ENCODE measurements at regions not wholly inside any gene's neighbourhood (a gene's known extent, or its start where the extent isn't known, plus 50 kb on each side); places are given as distances from the start of the nearest gene placed in this dataset.
A peak's percentile ranks its signal among the peaks of the same experiment; 100 is the strongest.

DNA sequence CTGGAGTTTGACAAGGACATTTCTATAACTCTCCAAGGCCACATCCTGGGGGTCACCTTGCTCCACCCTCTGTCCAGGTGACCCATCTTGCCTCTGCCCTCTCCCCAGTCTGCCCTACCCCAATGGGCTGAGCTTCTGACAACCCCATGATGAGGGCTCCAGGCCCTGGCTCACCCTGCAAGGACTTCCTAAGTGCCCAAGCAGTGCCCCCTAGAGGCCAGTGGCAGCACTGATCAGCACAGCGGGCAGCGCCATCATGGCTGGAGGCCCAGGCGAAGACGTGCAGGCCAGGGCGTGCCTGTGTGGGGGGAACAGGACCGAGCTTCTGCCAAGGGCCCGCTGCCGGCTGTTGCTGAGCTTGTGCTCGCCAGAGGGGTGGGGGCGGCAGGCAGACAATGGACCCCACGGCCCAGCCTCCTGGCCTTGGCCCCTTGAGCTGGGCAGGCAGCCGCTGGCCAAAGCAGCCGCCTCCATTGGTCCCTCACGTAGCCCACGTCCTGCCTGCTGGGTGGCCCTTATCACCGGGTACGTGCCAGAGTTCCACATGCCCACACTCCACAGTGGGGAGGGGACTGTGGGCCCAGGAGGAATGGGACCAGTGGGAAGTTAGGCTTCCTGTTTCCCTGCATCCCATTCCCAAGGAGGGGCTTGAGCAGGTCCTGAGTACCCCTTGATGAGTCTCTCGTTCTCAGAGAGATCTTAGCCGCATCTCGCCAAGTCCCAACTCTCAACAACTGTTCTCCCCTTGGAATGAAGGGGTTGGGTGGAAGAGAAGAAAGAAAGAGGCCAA is 64.3 kb downstream of the MRPL14 start:
- no peak overlapping the region for H3K4me3 ChIP-seq (replicated peaks; ENCODE audit: low read depth, low read length)
- DNase-seq (ENCODE audit: low read depth): peak; percentile 49
- peak; percentile 46 for TF ChIP-seq CTCF (IDR thresholded peaks at IDR 0.05; ENCODE audit: low read length, missing control alignments)

DNA sequence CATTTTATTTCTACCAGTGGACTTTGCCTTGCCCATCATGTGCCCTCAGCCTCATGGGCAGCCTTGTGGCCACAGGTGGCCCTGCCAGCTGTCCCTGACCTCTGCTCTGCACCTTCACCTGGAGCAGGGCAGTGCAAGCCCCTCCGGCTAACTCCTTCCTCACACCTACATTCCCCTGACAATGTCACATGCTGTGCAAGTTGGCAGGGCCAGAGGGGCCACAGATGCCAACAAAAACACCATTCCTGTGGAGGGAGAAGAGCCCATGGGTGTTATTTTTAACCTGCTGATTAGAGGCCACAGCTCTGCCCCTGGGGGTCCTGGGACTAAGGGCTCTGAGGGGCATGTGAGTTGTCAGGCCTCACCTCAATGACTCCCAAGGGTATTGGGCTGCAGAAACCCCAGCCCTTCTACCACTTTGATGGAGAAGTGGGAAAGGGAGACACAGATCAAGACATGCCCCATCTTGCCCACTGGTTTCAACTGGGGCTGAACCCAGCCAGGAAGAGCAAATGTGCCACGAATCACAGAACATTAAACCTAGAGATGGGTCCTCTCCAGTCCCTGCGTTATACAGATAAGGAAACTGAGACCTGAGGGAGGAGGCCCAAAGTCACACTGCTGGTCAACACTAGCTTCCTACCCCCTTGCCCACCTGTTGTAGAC is 65.0 kb downstream of the MRPL14 start:
- no peak for DNase-seq (ENCODE audit: low read depth)
- no peak overlapping the region for H3K4me3 ChIP-seq (replicated peaks; ENCODE audit: low read depth, low read length)
- TF ChIP-seq CTCF (IDR thresholded peaks at IDR 0.05; ENCODE audit: low read length, missing control alignments): no peak

GRCh38 chr6:44061375-44062104 is 65.7 kb downstream of the MRPL14 start:
- no peak overlapping the region for H3K4me3 ChIP-seq (replicated peaks; ENCODE audit: low read depth, low read length)
- TF ChIP-seq CTCF (IDR thresholded peaks at IDR 0.05; ENCODE audit: low read length, missing control alignments): no peak
- peak; percentile 60 for DNase-seq (ENCODE audit: low read depth)

GRCh38 chr6:44060612-44061374 is 66.5 kb downstream of the MRPL14 start:
- DNase-seq (ENCODE audit: low read depth): no peak
- H3K4me3 ChIP-seq (replicated peaks; ENCODE audit: low read depth, low read length): no peak overlapping the region
- TF ChIP-seq CTCF (IDR thresholded peaks at IDR 0.05; ENCODE audit: low read length, missing control alignments): no peak

GRCh38 chr6:44059359-44060346 is 67.6 kb downstream of the MRPL14 start:
- TF ChIP-seq CTCF (IDR thresholded peaks at IDR 0.05; ENCODE audit: low read length, missing control alignments): no peak
- no peak overlapping the region for H3K4me3 ChIP-seq (replicated peaks; ENCODE audit: low read depth, low read length)
- peak; percentile 95 for DNase-seq (ENCODE audit: low read depth)

All from fibroblast of pulmonary artery (primary cell).